ENCODE measurements at regions not wholly inside any gene's neighbourhood (a gene's known extent, or its start where the extent isn't known, plus 50 kb on each side); places are given as distances from the start of the nearest gene placed in this dataset.

DNA sequence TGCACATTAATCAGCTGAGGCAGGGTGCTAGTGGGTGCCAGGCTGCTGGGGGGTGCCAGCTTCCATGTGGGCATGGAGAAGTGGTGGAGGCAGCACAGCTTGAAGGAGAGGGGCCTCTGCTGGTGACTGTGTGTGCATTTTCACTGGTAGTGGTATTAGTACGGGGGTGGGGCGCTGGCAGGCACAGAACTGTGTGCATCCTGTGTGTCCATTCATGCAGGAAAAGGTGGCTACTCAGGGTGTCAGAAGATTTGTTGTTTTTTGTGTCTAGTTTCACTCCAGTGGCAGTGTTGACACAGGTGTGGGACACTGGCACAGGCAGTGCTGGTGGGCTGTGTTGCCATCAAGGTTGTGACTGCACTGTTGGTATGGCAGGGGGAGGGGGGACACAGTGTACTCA lies 1303.6 kb downstream of the FAM133A start:
- no peak for TF ChIP-seq POLR2AphosphoS5 (IDR thresholded peaks at IDR 0.05; ENCODE audit: low read depth, low read length)
- TF ChIP-seq, protein P1, sequence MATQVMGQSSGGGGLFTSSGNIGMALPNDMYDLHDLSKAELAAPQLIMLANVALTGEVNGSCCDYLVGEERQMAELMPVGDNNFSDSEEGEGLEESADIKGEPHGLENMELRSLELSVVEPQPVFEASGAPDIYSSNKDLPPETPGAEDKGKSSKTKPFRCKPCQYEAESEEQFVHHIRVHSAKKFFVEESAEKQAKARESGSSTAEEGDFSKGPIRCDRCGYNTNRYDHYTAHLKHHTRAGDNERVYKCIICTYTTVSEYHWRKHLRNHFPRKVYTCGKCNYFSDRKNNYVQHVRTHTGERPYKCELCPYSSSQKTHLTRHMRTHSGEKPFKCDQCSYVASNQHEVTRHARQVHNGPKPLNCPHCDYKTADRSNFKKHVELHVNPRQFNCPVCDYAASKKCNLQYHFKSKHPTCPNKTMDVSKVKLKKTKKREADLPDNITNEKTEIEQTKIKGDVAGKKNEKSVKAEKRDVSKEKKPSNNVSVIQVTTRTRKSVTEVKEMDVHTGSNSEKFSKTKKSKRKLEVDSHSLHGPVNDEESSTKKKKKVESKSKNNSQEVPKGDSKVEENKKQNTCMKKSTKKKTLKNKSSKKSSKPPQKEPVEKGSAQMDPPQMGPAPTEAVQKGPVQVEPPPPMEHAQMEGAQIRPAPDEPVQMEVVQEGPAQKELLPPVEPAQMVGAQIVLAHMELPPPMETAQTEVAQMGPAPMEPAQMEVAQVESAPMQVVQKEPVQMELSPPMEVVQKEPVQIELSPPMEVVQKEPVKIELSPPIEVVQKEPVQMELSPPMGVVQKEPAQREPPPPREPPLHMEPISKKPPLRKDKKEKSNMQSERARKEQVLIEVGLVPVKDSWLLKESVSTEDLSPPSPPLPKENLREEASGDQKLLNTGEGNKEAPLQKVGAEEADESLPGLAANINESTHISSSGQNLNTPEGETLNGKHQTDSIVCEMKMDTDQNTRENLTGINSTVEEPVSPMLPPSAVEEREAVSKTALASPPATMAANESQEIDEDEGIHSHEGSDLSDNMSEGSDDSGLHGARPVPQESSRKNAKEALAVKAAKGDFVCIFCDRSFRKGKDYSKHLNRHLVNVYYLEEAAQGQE (IDR thresholded peaks at IDR 0.05; ENCODE audit: insufficient read depth in 1 of 2, low read depth in 2 of 2, low read length in 2 of 2): no peak
- TF ChIP-seq TAF1 (IDR thresholded peaks at IDR 0.05; ENCODE audit: borderline replicate concordance, insufficient read depth, low read length): no peak
- no peak for TF ChIP-seq SIN3A (IDR thresholded peaks at IDR 0.05; ENCODE audit: borderline replicate concordance, insufficient read depth, low read length)
- no peak for TF ChIP-seq FOXP2 (optimal IDR thresholded peaks at IDR 0.05; ENCODE audit: borderline replicate concordance, extremely low read depth, extremely low read length, insufficient read depth)
